ENCODE measurements at regions not wholly inside any gene's neighbourhood (a gene's known extent, or its start where the extent isn't known, plus 50 kb on each side); places are given as distances from the start of the nearest gene placed in this dataset.
A peak's percentile ranks its signal among the peaks of the same experiment; 100 is the strongest.

DNA sequence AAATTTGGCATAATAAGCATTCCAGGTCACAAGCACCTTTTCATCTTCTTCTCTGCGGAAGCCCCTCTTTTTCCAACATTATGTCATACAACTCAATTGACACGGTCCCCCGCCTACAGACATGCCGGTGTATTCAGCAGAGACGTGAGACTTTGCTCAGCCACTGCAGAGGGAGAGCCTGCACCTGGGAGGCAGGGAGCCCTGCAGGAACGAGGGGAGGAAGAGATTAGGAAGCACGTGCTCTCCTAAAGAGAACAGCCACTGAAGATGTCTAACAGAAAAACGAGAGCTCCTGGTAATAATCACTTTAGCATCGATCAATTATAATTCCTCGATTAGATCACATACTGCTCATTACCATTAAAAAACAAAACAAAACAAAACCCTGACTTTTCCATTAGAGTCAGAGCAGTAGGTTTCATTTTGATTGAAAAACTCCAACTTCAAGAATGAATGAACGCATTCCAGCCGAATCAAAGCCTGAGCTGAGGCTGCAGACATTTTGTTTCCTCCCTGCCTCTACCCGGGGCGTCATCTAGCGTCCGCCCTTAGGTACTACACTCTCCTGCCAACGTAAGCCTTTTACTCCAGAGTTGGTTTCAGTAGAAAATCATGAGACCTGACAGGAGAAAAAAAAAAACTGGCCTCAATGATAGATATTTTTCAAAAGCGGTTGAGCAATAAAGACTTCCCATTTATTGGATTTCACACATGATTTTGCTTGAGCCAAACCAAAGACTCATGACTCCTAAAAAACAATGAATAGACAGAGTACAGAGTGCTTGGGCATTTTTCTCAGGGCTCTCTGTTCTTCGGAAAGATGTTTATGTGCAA, 194.5 kb downstream of the KATNAL1 start:
- peak overlapping the region; percentile 91 for H2AFZ ChIP-seq (ENCODE audit: low read length)
- no peaks in the 10 kb centered on the region for H3K9me3 ChIP-seq (ENCODE audit: low read length)
- ChIA-PET CTCF (ENCODE audit: unreplicated experiment) (interaction anchor here (1.2 to 2.2 kb wide), 3 partner anchors 19 to 342 kb away, joined by 3 to 10 read pairs (median 6); no protein-coding TSS in a partner anchor), POLR2A (interaction anchor here (0.5 to 0.8 kb wide), 5 partner anchors 10 to 93 kb away, joined by 3 to 6 read pairs (median 4); no protein-coding TSS in a partner anchor)
- intact Hi-C loops (cut with micrococcal nuclease; ENCODE audit: unreplicated experiment) = loop anchor here (1.0 to 10.0 kb wide), 3 partner anchors 266 to 932 kb away; no protein-coding TSS in a partner anchor
- no peaks in the 10 kb centered on the region for H3K36me3 ChIP-seq (ENCODE audit: insufficient read depth, low read length)
- H3K4me1 ChIP-seq (ENCODE audit: insufficient read depth, low read length, poor library complexity, severe bottlenecking) = peaks cover 9% of the 10 kb centered on the region
- TF ChIP-seq, protein P1, sequence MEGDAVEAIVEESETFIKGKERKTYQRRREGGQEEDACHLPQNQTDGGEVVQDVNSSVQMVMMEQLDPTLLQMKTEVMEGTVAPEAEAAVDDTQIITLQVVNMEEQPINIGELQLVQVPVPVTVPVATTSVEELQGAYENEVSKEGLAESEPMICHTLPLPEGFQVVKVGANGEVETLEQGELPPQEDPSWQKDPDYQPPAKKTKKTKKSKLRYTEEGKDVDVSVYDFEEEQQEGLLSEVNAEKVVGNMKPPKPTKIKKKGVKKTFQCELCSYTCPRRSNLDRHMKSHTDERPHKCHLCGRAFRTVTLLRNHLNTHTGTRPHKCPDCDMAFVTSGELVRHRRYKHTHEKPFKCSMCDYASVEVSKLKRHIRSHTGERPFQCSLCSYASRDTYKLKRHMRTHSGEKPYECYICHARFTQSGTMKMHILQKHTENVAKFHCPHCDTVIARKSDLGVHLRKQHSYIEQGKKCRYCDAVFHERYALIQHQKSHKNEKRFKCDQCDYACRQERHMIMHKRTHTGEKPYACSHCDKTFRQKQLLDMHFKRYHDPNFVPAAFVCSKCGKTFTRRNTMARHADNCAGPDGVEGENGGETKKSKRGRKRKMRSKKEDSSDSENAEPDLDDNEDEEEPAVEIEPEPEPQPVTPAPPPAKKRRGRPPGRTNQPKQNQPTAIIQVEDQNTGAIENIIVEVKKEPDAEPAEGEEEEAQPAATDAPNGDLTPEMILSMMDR (conservative IDR thresholded peaks at IDR 0.05; ENCODE audit: low read length) = peak; percentile 99
- TF ChIP-seq EZH2phosphoT487 (IDR thresholded peaks at IDR 0.05; ENCODE audit: borderline replicate concordance, low read depth, low read length) = no peak
- H3K79me2 ChIP-seq (ENCODE audit: insufficient read depth, low read depth, low read length) = no peaks in the 10 kb centered on the region
- BruUV-seq (replicated peaks) = no TSS peak
- no peak overlapping the region for H3K4me3 ChIP-seq (ENCODE audit: low read depth, low read length, poor library complexity, severe bottlenecking)
- H3K9me2 ChIP-seq (ENCODE audit: insufficient read depth, low read length) = no peaks in the 10 kb centered on the region
- H4K20me1 ChIP-seq (ENCODE audit: insufficient read depth, low read length) = no peaks in the 10 kb centered on the region
- peak; percentile 81 for DNase-seq (ENCODE audit: low spot score)
- peak overlapping the region; percentile 52 for H3K4me2 ChIP-seq (ENCODE audit: low read length)
- no peak overlapping the region for H3K27ac ChIP-seq (ENCODE audit: low read depth, low read length, poor library complexity, severe bottlenecking)

DNA sequence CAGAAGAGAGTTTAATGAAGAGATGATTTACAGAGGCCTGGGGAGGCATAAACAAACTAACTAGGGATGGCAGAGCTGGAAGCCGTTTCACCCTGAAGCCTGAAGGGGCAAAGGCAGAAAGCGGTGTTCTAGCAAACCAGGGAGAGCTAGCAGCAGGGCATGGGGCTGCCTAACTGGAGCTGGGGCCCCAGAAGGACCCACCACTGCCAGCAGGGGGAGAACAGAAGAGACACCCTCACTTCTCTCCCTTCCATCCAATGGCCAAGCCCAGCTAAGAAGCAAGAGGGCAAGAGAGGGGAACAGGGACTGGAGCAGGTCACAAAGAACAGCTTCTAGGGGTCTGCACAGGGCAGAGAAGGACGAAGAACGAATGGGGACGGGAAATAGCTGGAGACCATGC, 195.5 kb downstream of the KATNAL1 start:
- Histone ChIP-seq H4K20me1 (ENCODE audit: insufficient read depth, low read length) (no peaks in the 10 kb centered on the region), H2AFZ (ENCODE audit: low read length) (no peak overlapping the region), H3K27ac (ENCODE audit: low read depth, low read length, poor library complexity, severe bottlenecking) (no peak overlapping the region), H3K9me3 (ENCODE audit: low read length) (no peaks in the 10 kb centered on the region), H3K4me3 (ENCODE audit: low read depth, low read length, poor library complexity, severe bottlenecking) (no peak overlapping the region), H3K36me3 (ENCODE audit: insufficient read depth, low read length) (no peaks in the 10 kb centered on the region), H3K79me2 (ENCODE audit: insufficient read depth, low read depth, low read length) (no peaks in the 10 kb centered on the region), H3K9me2 (ENCODE audit: insufficient read depth, low read length) (no peaks in the 10 kb centered on the region), H3K4me1 (ENCODE audit: insufficient read depth, low read length, poor library complexity, severe bottlenecking) (peaks cover 9% of the 10 kb centered on the region), H3K4me2 (ENCODE audit: low read length) (no peak overlapping the region; the same call in 1 of the 2 replicates)
- intact Hi-C loops (cut with micrococcal nuclease; ENCODE audit: unreplicated experiment) = loop anchor here (5.0 to 10.0 kb wide), 2 partner anchors 265 to 933 kb away; no protein-coding TSS in a partner anchor
- POLR2A ChIA-PET = interaction anchor here (0.5 to 1.2 kb wide), 5 partner anchors 9 to 527 kb away, joined by 3 to 4 read pairs (median 4); no protein-coding TSS in a partner anchor
- BruUV-seq (replicated peaks) = no TSS peak
- no peak for TF ChIP-seq EZH2phosphoT487 (IDR thresholded peaks at IDR 0.05; ENCODE audit: borderline replicate concordance, low read depth, low read length)
- TF ChIP-seq, protein P1 (conservative IDR thresholded peaks at IDR 0.05; ENCODE audit: low read length) = peak; percentile 49
- peak; percentile 38 for DNase-seq (ENCODE audit: low spot score)
- CTCF ChIA-PET (ENCODE audit: unreplicated experiment) = interaction anchor here (1.2 to 2.2 kb wide), 3 partner anchors 20 to 341 kb away, joined by 3 to 10 read pairs (median 6); no protein-coding TSS in a partner anchor

Measured in OCI-LY7 (cell line).